Rectal smooth muscle tissue (tissue), 1 donor: ENCODE measurements at regions not wholly inside any gene's neighbourhood (a gene's known extent, or its start where the extent isn't known, plus 50 kb on each side); places are given as distances from the start of the nearest gene placed in this dataset.

Experiments
- H3K27ac ChIP-seq: one replicate; pipeline ENCODE4 v1.7.0; 2013; ENCODE audit warnings: low read depth, low read length, inconsistent platforms
- H3K27me3 ChIP-seq: one replicate; pipeline ENCODE4 v1.7.0; 2013; ENCODE audit warnings: low read length; ENCODE audit not compliant: control insufficient read depth, insufficient read depth
- H3K36me3 ChIP-seq: one replicate; pipeline ENCODE4 v1.7.0; 2013; ENCODE audit warnings: low read length; ENCODE audit not compliant: control insufficient read depth, insufficient read depth
- H3K4me1 ChIP-seq: one replicate; pipeline ENCODE4 v1.7.0; 2013; ENCODE audit warnings: low read length; ENCODE audit not compliant: control insufficient read depth, insufficient read depth
- H3K4me3 ChIP-seq: one replicate; pipeline ENCODE4 v1.7.0; 2013; ENCODE audit warnings: low read length
- H3K9ac ChIP-seq: one replicate; pipeline ENCODE4 v1.7.0; 2013; ENCODE audit warnings: low read length

- H3K27me3 ChIP-seq = no peaks in the 10 kb centered on the region
- H3K4me3 ChIP-seq = no peak overlapping the region
- H3K4me1 ChIP-seq = no peaks in the 10 kb centered on the region
- no peak overlapping the region for H3K27ac ChIP-seq
- H3K36me3 ChIP-seq = no peaks in the 10 kb centered on the region
- H3K9ac ChIP-seq = no peak overlapping the region
Observed at GRCh38 chr15:95432878-95433405, 897.6 kb upstream of the NR2F2 start.

GRCh38 chr15:95439922-95440376 is 890.6 kb upstream of the NR2F2 start:
- Histone ChIP-seq H3K36me3 (no peaks in the 10 kb centered on the region), H3K4me1 (no peaks in the 10 kb centered on the region), H3K4me3 (no peak overlapping the region), H3K9ac (no peak overlapping the region), H3K27me3 (no peaks in the 10 kb centered on the region), H3K27ac (no peak overlapping the region)

GRCh38 chr15:95440712-95441111 is 889.8 kb upstream of the NR2F2 start:
- Histone ChIP-seq H3K9ac (no peak overlapping the region), H3K27me3 (no peaks in the 10 kb centered on the region), H3K4me1 (no peaks in the 10 kb centered on the region), H3K36me3 (no peaks in the 10 kb centered on the region), H3K27ac (no peak overlapping the region), H3K4me3 (no peak overlapping the region)

GRCh38 chr15:95442107-95442719 is 888.3 kb upstream of the NR2F2 start:
- no peak overlapping the region for H3K27ac ChIP-seq
- no peak overlapping the region for H3K9ac ChIP-seq
- H3K4me1 ChIP-seq = no peaks in the 10 kb centered on the region
- H3K4me3 ChIP-seq = no peak overlapping the region
- no peaks in the 10 kb centered on the region for H3K36me3 ChIP-seq
- no peaks in the 10 kb centered on the region for H3K27me3 ChIP-seq

DNA sequence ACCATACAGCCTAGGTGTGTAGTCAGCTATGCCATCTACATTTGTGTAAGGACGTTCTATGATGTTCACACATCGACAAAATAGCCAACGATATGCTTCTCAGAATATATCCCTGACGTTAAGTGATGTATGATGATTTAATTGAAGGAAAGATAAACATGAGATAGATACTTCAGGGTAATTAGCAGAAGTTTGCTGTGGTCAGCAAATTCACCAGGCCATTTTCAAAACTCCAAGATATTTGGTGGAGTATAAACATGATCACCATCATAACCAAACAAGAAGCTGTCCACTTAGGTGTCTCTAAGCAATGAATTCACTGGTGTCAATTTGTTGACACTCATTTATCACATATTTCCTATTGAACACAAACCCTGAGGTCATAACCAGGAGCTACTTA is 885.6 kb upstream of the NR2F2 start:
- Histone ChIP-seq H3K27ac (no peak overlapping the region), H3K9ac (no peak overlapping the region), H3K4me1 (no peaks in the 10 kb centered on the region), H3K27me3 (peaks cover 2% of the 10 kb centered on the region), H3K36me3 (no peaks in the 10 kb centered on the region), H3K4me3 (no peak overlapping the region)

- Histone ChIP-seq H3K27ac (no peak overlapping the region), H3K4me1 (no peaks in the 10 kb centered on the region), H3K36me3 (no peaks in the 10 kb centered on the region), H3K4me3 (no peak overlapping the region), H3K27me3 (peaks cover 2% of the 10 kb centered on the region), H3K9ac (no peak overlapping the region)
Observed at GRCh38 chr15:95446854-95447253, 883.6 kb upstream of the NR2F2 start.

DNA sequence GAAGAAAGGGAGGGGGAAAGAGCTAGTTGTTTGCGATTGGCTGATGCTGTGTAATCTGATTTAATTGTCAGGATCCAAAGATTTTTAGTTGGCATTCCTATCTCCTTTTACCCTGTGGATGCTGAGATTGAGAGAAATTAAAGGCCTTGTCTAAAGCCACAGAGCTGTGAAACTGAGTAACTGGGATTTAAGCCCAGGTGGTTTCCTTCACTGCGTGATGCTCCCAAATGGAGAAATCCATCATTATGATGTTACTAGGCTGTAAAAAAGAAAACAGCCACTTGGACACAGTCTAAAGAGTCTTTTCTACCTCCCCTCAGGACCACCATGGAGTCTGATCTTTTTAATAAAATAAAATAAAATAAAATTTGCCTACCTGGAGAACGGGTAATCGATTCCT is 883.0 kb upstream of the NR2F2 start:
- Histone ChIP-seq H3K27ac (no peak overlapping the region), H3K27me3 (peaks cover 2% of the 10 kb centered on the region), H3K4me1 (no peaks in the 10 kb centered on the region), H3K36me3 (no peaks in the 10 kb centered on the region), H3K4me3 (no peak overlapping the region), H3K9ac (no peak overlapping the region)

DNA sequence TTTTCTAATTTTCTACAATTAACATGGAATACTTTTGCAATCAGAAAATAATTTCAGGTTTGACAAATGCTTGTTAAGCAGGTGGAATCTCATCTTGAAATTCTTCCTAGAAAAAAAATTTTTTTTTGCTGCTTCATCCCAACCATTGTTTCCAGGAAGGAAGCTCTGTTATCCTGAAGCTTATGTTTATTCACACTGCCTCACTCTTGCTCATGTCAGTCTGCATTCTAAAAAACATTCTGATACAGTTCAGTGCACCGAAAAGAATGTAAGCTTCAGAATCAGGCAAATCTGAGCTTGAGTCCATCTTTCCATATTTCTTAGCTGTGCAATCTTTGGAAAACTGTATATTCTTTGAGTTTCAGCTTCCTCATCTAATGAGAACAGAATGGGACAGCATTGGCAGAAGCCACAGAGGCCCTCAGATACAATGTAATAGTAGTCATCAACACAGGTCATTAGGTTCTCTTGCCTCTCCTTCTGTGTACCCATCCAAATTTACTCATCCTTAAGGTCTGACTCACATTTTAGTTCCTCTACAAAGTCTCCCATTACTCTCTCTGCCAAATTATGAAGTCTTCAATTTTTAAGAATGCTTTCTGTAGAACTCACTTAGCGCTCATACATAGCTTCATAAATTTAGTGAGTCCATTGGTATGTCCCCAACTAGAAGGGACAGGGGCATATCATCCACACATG is 881.8 kb upstream of the NR2F2 start:
- Histone ChIP-seq H3K9ac (no peak overlapping the region), H3K4me1 (no peaks in the 10 kb centered on the region), H3K36me3 (no peaks in the 10 kb centered on the region), H3K27ac (no peak overlapping the region), H3K27me3 (peaks cover 2% of the 10 kb centered on the region), H3K4me3 (no peak overlapping the region)

DNA sequence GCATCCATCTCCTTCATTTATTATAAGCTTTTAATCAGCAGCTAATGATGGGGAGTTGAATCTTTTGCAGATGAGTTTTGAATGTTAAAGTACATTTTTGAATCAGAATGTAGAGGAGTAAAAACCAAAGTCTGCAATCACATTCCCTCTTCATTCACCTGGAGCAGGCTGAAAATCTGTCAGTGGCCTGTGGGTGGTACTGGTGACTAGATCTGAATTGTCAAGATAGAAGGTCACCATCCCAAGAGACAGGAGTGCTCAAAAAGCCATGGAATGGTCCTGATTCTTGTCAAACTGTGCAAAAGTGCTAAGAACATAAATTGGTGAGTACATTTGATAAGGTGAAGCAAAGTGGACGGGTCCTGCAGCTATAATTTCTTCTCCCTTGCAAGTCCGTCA is 881.3 kb upstream of the NR2F2 start:
- Histone ChIP-seq H3K4me1 (no peaks in the 10 kb centered on the region), H3K27me3 (peaks cover 2% of the 10 kb centered on the region), H3K36me3 (no peaks in the 10 kb centered on the region), H3K4me3 (no peak overlapping the region), H3K27ac (no peak overlapping the region), H3K9ac (no peak overlapping the region)

DNA sequence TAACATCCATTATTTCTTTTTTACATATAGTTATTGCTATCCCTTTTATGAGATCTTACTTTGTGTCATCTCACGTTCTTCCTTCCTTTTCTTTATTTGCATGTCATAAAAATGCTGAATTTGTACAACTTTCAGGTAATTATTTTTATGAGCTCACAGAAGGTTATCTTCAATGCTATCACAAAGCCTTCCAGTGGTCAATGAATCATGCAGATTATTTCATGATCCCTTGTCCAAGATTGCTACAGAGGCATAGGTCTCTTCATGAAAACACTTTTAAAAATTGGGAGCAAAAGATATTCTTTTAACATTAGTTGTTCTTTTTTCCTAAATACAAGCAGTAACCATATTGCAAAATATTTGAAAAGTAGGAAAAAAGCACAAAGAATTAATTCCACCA is 880.1 kb upstream of the NR2F2 start:
- no peak overlapping the region for H3K27ac ChIP-seq
- no peaks in the 10 kb centered on the region for H3K4me1 ChIP-seq
- no peak overlapping the region for H3K4me3 ChIP-seq
- no peaks in the 10 kb centered on the region for H3K36me3 ChIP-seq
- H3K27me3 ChIP-seq = peaks cover 2% of the 10 kb centered on the region
- H3K9ac ChIP-seq = no peak overlapping the region

DNA sequence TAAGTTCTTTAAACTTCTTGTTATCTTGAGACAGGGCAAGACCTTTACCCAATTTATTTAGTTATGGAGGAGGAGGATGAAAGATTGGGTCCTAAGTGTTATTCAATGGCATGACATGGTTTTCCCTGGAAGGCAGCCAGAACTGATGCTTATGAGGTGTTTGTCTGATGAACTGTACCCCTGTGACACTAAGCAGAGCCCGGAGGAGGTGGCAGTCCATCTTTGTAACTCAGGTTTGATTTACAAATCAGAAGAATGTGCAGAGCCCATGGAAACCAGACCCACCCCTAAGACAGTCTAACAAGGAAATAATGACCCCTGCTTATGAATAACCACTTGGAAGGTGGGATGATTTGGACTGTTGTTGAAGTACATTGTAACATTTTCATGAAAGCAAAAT is 878.6 kb upstream of the NR2F2 start:
- H3K27me3 ChIP-seq = peaks cover 2% of the 10 kb centered on the region
- H3K4me3 ChIP-seq = no peak overlapping the region
- H3K27ac ChIP-seq = no peak overlapping the region
- no peaks in the 10 kb centered on the region for H3K4me1 ChIP-seq
- no peaks in the 10 kb centered on the region for H3K36me3 ChIP-seq
- no peak overlapping the region for H3K9ac ChIP-seq

- H3K4me3 ChIP-seq = no peak overlapping the region
- H3K27ac ChIP-seq = no peak overlapping the region
- no peak overlapping the region for H3K9ac ChIP-seq
- H3K36me3 ChIP-seq = no peaks in the 10 kb centered on the region
- H3K4me1 ChIP-seq = no peaks in the 10 kb centered on the region
- no peaks in the 10 kb centered on the region for H3K27me3 ChIP-seq
Observed at GRCh38 chr15:95454403-95455262, 875.9 kb upstream of the NR2F2 start.
